Skin epidermis (tissue), 12 donors: ENCODE measurements at regions not wholly inside any gene's neighbourhood (a gene's known extent, or its start where the extent isn't known, plus 50 kb on each side); places are given as distances from the start of the nearest gene placed in this dataset.
A peak's percentile ranks its signal among the peaks of the same experiment; 100 is the strongest.
"Not testable (repeated sequence)": the region's sequence is repeated elsewhere in the genome, so short reads cannot be mapped to it uniquely, and the experiment has no call there.

ENCODE experiments used
- H3K27ac ChIP-seq, 21 experiments: fragments of 200-600 bp; sonication (generic) in 11 of 21; one replicate each; pipeline ENCODE4 v1.5.0; 2020; ENCODE audit warnings: mild to moderate bottlenecking in 3 of 21, inconsistent platforms in 2 of 21, moderate library complexity in 2 of 21
- H3K4me3 ChIP-seq, 7 experiments: fragments of 200-600 bp; sonication (generic) in 2 of 7; one replicate each; pipeline ENCODE4 v1.5.0; 2020; ENCODE audit warnings: inconsistent platforms in 2 of 7, mild to moderate bottlenecking in 2 of 7, moderate library complexity in 1 of 7

GRCh38 chr20:17891131-17891530 lies 77.5 kb downstream of the SNX5 start:
- H3K27ac ChIP-seq, H3K4me3 ChIP-seq: not testable (repeated sequence)

- H3K27ac ChIP-seq: no peak overlapping the region
- H3K4me3 ChIP-seq: no peak overlapping the region
Observed at GRCh38 chr20:17890330-17890729, 78.3 kb downstream of the SNX5 start.

GRCh38 chr20:17889226-17889625 lies 79.4 kb downstream of the SNX5 start:
- H3K27ac ChIP-seq: no peak overlapping the region
- H3K4me3 ChIP-seq: no peak overlapping the region

GRCh38 chr20:17888044-17888443 lies 80.5 kb downstream of the SNX5 start:
- Histone ChIP-seq H3K27ac (no peak overlapping the region), H3K4me3 (no peak overlapping the region)

GRCh38 chr20:17887331-17888030 lies 81.1 kb downstream of the SNX5 start:
- Histone ChIP-seq H3K27ac (no peak overlapping the region), H3K4me3 (no peak overlapping the region)

GRCh38 chr20:17885544-17885943 lies 83.0 kb downstream of the SNX5 start:
- H3K27ac ChIP-seq: no peak overlapping the region
- no peak overlapping the region for H3K4me3 ChIP-seq

- no peak overlapping the region for H3K4me3 ChIP-seq
- H3K27ac ChIP-seq: no peak overlapping the region
Observed at GRCh38 chr20:17885076-17885475, 83.5 kb downstream of the SNX5 start.

- Histone ChIP-seq H3K4me3 (no peak overlapping the region), H3K27ac (no peak overlapping the region)
Observed at GRCh38 chr20:17884307-17885003, 84.1 kb downstream of the SNX5 start.

GRCh38 chr20:17883592-17884306 lies 84.8 kb downstream of the SNX5 start:
- peak overlapping the region in 1 of 21 experiments; percentile 10 for H3K27ac ChIP-seq
- no peak overlapping the region for H3K4me3 ChIP-seq

GRCh38 chr20:17882834-17883591 lies 85.6 kb downstream of the SNX5 start:
- Histone ChIP-seq H3K4me3 (no peak overlapping the region), H3K27ac (peak overlapping the region in 2 of 21 experiments; percentile 10 to 50)

- H3K27ac ChIP-seq: peak overlapping the region in 2 of 21 experiments; percentile 10 to 50
- no peak overlapping the region for H3K4me3 ChIP-seq
Observed at GRCh38 chr20:17882065-17882833, 86.3 kb downstream of the SNX5 start.

- H3K4me3 ChIP-seq: no peak overlapping the region
- no peak overlapping the region for H3K27ac ChIP-seq
Observed at GRCh38 chr20:17881741-17882064, 86.9 kb downstream of the SNX5 start.

- Histone ChIP-seq H3K4me3 (no peak overlapping the region), H3K27ac (no peak overlapping the region)
Observed at GRCh38 chr20:17878912-17879602, 89.5 kb downstream of the SNX5 start.

GRCh38 chr20:17878069-17878911 lies 90.3 kb downstream of the SNX5 start:
- H3K4me3 ChIP-seq: no peak overlapping the region
- H3K27ac ChIP-seq: no peak overlapping the region

GRCh38 chr20:17875981-17876385 lies 92.6 kb downstream of the SNX5 start:
- Histone ChIP-seq H3K4me3 (no peak overlapping the region), H3K27ac (peak overlapping the region in 4 of 21 experiments; percentile 5 to 19 (median 13))

- H3K27ac ChIP-seq: peak overlapping the region in 7 of 21 experiments; percentile 8 to 56 (median 19)
- H3K4me3 ChIP-seq: no peak overlapping the region
Observed at GRCh38 chr20:17875106-17875980, 93.3 kb downstream of the SNX5 start.
